Heart right ventricle (tissue), 16 donors: ENCODE measurements at regions not wholly inside any gene's neighbourhood (a gene's known extent, or its start where the extent isn't known, plus 50 kb on each side); places are given as distances from the start of the nearest gene placed in this dataset.

Experiments
- ATAC-seq, 8 donors: fragments of 200-7000 bp; cut with Tn5 transposase; one replicate each; pipeline ENCODE4 v1.9.1; 2020; ENCODE audit warnings: mild to moderate bottlenecking in 8 of 8, moderate library complexity in 8 of 8, moderate number of reproducible peaks in 1 of 8
- DNase-seq, 2 donors: peaks; one replicate each; pipeline ENCODE4 v3.0.0-alpha.2; 2020
- H3K27ac ChIP-seq, 10 donors: fragments of 200-600 bp; sonication (generic) in 2 of 10; one replicate each; pipeline versions ENCODE4 v1.5.0 to v1.8.0; 2020 to 2022; ENCODE audit warnings: mild to moderate bottlenecking in 3 of 10
- H3K27me3 ChIP-seq, 7 donors: fragments of 200-600 bp; one replicate each; pipeline ENCODE4 v1.8.0; 2021 to 2022; ENCODE audit warnings: mild to moderate bottlenecking in 2 of 7
- H3K36me3 ChIP-seq, 9 donors: fragments of 200-600 bp; sonication (generic) in 1 of 9; one replicate each; pipeline versions ENCODE4 v1.5.0 to v1.8.0; 2020 to 2022; ENCODE audit warnings: mild to moderate bottlenecking in 2 of 9
- H3K4me1 ChIP-seq, 9 donors: fragments of 200-600 bp; sonication (generic) in 1 of 9; one replicate each; pipeline versions ENCODE4 v1.5.0 to v1.8.0; 2020 to 2022; ENCODE audit warnings: mild to moderate bottlenecking in 4 of 9
- H3K4me3 ChIP-seq, 10 donors: fragments of 200-600 bp; sonication (generic) in 2 of 10; one replicate each; pipeline versions ENCODE4 v1.5.0 to v1.8.0; 2020 to 2022; ENCODE audit warnings: mild to moderate bottlenecking in 7 of 10, moderate library complexity in 2 of 10
- H3K9me3 ChIP-seq, 11 donors: fragments of 200-600 bp in 10 of 11; sonication (generic) in 2 of 11; one replicate each; pipeline versions ENCODE4 v1.5.0 to v1.8.0; 2013 to 2022; ENCODE audit warnings: mild to moderate bottlenecking in 2 of 11, control low read depth in 1 of 11, moderate library complexity in 1 of 11
- WGBS, 2 donors: extraction: QIAGEN DNeasy Blood & Tissue Kit; methylation state at CpG; one replicate each; pipeline ENCODE4 v1.1.7; 2013; ENCODE audit warnings: inconsistent platforms in 1 of 2; 5-methylcytosine and 5-hydroxymethylcytosine counted together
- intact Hi-C, 10 donors: fragments of 100-400 bp; cut with DNase I; formaldehyde crosslinking; loops; one replicate each; pipeline versions ENCODE4 v1.11.1 to v1.14.2; 2022
- TF ChIP-seq, protein P1 (sequence below), 9 donors: fragments of 200-600 bp; sonication (generic) in 2 of 9; IDR thresholded peaks; one replicate each; pipeline versions ENCODE4 v1.5.0 to v1.8.0; 2021 to 2022; ENCODE audit warnings: antibody characterized with exemption in 9 of 9, mild to moderate bottlenecking in 5 of 9, moderate library complexity in 1 of 9
- donor health status: Arrhythmogenic right ventricular cardiomyopathy.
- donor health status: ischemic (EF 13 %, LVEDD 7.1; RV severe dilation, severe dysfunction).
- donor health status: healthy with polysubstance abuse.
- donor health status: DM: no; HTN: yes; CAD: no.
- donor health status: DM: no; HTN: no; CAD: no.
- donor health status: ischemic (EF 25% LVEDD 6.9; RV normal size, moderate dysfunction).
- donor health status: ischemic (EF 25% LVEDD 5.7; RV mildly dilated, moderate dysfunction).
- donor health status: healthy.
- donor health status: DM: yes; HTN: yes; CAD: no.
- donor health status: Ischemic cardiomyopathy.
- donor health status: ischemic (EF 35%, LVEDD 5.7; RV mildly dilated, moderate dysfunction).
- donor health status: nonischemic (EF 11% LVEDD 7.7; RV severe dilation, severe dysfunction).
- donor health status: DM: yes; HTN: yes; CAD: no.
- donor health status: PGD.
- donor health status: ischemic (EF 29% LVEDD 5.4; RV normal size, mild dysfunction).
- donor health status: nonischemic (EF 23%, LVEDD 6.1; RV moderate dilation, normal function).

DNA sequence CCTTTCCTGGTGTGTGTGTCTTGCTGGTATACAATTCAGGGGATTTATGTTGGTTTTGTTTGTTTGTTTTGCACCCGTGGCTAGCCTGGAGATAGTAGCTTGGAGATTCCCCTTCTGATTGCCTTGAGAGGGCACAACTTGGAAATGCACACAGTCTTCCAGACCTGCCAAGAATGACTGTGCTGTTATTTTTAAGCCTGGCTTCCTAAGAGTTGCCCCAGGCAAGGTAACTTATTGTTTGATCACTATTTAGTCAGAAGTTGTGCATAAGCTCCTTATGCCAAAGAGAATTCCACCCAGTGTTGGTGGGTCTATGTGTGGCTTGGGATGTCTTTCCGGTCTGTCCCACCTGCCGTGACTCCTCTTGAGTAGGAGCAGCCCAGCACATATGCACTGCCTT lies 421.9 kb upstream of the KCNN2 start:
- no peak for DNase-seq
- H3K4me1 ChIP-seq = no peaks in the 10 kb centered on the region
- no peaks in the 10 kb centered on the region for H3K9me3 ChIP-seq
- WGBS, 2 donors = 67 to 78% methylated on average over 3 of the region's 3 CpGs
- ATAC-seq = no peak
- intact Hi-C loops = no loop called here
- H3K27me3 ChIP-seq = no peaks in the 10 kb centered on the region
- TF ChIP-seq, protein P1, sequence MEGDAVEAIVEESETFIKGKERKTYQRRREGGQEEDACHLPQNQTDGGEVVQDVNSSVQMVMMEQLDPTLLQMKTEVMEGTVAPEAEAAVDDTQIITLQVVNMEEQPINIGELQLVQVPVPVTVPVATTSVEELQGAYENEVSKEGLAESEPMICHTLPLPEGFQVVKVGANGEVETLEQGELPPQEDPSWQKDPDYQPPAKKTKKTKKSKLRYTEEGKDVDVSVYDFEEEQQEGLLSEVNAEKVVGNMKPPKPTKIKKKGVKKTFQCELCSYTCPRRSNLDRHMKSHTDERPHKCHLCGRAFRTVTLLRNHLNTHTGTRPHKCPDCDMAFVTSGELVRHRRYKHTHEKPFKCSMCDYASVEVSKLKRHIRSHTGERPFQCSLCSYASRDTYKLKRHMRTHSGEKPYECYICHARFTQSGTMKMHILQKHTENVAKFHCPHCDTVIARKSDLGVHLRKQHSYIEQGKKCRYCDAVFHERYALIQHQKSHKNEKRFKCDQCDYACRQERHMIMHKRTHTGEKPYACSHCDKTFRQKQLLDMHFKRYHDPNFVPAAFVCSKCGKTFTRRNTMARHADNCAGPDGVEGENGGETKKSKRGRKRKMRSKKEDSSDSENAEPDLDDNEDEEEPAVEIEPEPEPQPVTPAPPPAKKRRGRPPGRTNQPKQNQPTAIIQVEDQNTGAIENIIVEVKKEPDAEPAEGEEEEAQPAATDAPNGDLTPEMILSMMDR (IDR thresholded peaks at IDR 0.05) = no peak
- no peak overlapping the region for H3K4me3 ChIP-seq
- H3K27ac ChIP-seq = no peak overlapping the region
- no peaks in the 10 kb centered on the region for H3K36me3 ChIP-seq

DNA sequence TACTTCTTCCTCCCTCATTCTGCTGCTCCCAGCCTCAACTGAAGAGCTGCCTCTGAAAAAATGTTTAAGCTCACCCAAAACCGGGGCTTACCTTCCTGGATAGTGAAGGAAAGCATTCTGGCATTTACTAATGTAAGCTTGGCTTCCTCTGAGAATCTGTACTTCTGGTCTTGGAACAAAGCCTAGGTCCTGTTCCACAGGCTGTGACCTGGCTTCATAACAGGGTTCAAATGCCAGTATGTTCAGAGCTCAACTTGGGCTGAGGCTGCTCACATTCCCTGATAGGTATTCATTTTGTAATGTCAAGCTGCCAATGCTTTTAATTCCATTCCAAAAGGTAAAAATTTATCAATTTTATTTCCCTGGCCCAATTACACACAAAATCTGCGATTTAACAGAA lies 411.7 kb upstream of the KCNN2 start:
- H3K9me3 ChIP-seq = peaks cover 0 to 18% (median 0%) of the 10 kb centered on the region in 11 donors
- WGBS, 2 donors = 60 to 65% methylated on average over 2 of the region's 2 CpGs
- ATAC-seq (peak in 3 of 8 donors; percentile 48 to 53 (median 50)), DNase-seq (no peak)
- no peak overlapping the region for H3K27ac ChIP-seq
- H3K4me1 ChIP-seq = peaks cover 0 to 4% (median 0%) of the 10 kb centered on the region in 9 donors
- no peaks in the 10 kb centered on the region for H3K27me3 ChIP-seq
- H3K4me3 ChIP-seq = no peak overlapping the region
- TF ChIP-seq, protein P1 (IDR thresholded peaks at IDR 0.05) = no peak
- H3K36me3 ChIP-seq = no peaks in the 10 kb centered on the region
- intact Hi-C loops = loop anchor here in 1 of 10 donors (5.0 kb wide), 1 partner anchor 178 kb away; no protein-coding TSS in a partner anchor

DNA sequence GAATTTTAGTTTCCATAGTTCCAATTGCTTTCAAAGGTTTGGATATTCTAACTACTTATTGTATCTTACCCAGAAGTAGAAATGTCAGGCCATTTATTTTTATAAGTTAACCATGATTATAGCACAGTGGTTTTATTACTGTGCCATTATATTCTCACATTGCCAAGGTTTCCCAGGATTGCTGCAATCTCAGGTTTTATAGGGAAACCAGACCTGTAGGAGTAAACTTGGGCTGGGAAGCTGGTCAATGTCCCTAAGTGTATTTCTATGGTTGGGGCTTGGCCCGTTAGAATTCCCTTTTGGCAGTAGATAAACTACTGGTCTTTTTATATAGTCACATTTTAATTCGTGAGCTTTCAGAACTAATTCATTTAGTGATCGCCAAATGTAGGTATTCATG lies 396.6 kb upstream of the KCNN2 start:
- no peaks in the 10 kb centered on the region for H3K36me3 ChIP-seq
- DNase-seq = no peak
- TF ChIP-seq, protein P1 (IDR thresholded peaks at IDR 0.05) = no peak
- no peak overlapping the region for H3K27ac ChIP-seq
- H3K27me3 ChIP-seq = no peaks in the 10 kb centered on the region
- intact Hi-C loops = no loop called here
- H3K9me3 ChIP-seq = peaks cover 0 to 19% (median 0%) of the 10 kb centered on the region in 11 donors
- WGBS, 2 donors = 83 to 85% methylated on average over 3 of the region's 3 CpGs
- H3K4me3 ChIP-seq = no peak overlapping the region
- H3K4me1 ChIP-seq = no peaks in the 10 kb centered on the region
- ATAC-seq = no peak

DNA sequence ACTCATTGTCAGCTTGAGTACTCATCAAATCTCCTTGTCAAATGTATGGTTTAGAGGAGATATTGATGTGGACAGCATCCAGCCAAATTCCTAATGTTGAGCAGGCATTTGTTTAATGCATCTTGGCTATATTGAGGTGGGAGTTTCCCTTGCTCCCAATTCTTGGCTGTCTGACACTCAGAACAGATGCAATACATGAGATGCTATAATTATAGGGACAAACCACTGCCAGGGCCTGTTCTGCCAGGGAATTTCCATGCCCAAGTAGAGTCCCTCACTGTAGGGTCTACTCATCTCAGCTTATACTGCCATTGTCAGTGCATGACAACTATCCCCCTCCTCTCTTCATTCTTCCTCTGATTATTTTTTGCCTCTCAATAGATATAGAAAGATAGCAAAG lies 392.0 kb upstream of the KCNN2 start:
- DNase-seq = no peak
- Histone ChIP-seq H3K27ac (no peak overlapping the region), H3K9me3 (peaks cover 0 to 2% (median 0%) of the 10 kb centered on the region in 11 donors), H3K36me3 (no peaks in the 10 kb centered on the region), H3K4me1 (no peaks in the 10 kb centered on the region), H3K27me3 (no peaks in the 10 kb centered on the region), H3K4me3 (no peak overlapping the region)
- TF ChIP-seq, protein P1 (IDR thresholded peaks at IDR 0.05) = no peak
- intact Hi-C loops = no loop called here
- no peak for ATAC-seq
